ENCODE measurements at regions not wholly inside any gene's neighbourhood (a gene's known extent, or its start where the extent isn't known, plus 50 kb on each side); places are given as distances from the start of the nearest gene placed in this dataset.
"Not testable (repeated sequence)": the region's sequence is repeated elsewhere in the genome, so short reads cannot be mapped to it uniquely, and the experiment has no call there.

DNA sequence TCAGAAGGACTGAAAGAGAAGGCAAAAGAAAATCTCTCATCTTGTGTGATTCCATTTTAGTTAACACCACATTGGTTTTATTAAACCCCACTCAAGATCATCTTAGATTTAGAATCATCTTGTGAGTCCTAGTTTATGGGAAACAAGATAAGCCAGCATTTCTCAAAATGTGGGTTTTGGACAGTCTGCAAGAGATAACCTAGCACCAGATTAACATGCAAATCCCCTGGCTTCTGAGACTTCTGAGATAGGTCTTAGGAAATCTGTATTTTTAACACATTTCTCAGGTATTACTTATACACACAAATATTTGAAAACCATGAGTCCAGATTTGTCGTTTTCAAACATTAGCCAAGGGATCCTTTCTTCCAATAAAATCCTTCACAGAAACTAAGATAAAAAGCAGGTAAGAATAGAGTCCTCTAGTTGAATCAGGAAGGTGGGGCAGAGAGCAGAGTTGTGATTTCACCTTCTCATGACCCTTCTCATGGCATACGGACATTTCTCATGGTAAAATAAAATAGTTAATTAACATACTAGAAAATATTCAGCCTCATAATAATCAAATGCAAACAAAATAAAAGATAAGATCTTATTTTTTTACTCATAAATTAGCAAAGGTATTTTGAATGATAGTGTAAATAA lies 287.2 kb upstream of the FN1 start:
- no peak for DNase-seq (ENCODE audit: low read depth in 2 of 3, low spot score in 1 of 3)

DNA sequence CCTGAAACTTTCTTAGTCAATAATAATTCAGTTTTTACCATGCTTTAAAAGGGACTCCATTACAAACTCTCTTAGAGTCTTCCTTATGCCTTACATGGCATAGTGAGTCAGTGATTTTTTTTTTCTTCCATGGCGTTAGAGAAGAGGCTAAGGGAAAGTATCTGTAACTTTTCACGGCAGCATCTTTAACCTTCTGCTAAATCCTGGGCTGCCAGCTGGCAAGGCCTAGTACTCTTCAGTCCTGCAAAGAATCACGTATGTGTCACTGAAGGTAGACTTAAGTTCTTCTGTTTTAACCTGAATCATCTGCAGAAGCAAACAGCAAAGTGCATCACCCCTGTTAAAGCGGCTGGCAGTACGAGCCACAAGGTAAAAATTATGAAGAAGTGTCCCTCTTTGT lies 286.3 kb upstream of the FN1 start:
- DNase-seq (ENCODE audit: low read depth in 2 of 3, low spot score in 1 of 3) = no peak

DNA sequence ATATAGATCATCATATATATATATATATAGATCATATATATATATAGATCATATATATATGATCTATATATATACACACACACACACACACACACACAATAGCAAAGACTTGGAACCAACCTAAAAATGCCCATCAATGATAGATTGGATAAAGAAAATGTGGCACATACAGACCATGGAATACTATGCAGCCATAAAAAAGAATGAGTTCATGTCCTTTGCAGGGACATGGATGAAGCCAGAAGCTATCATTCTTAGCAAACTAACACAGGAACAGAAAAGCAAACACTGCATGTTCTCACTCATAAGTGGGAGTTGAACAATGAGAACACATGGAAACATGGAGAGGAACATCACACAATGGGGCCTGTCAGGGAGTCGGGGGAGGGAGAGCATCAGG lies 285.6 kb upstream of the FN1 start:
- DNase-seq (ENCODE audit: low read depth in 2 of 3, low spot score in 1 of 3) = not testable (repeated sequence)

DNA sequence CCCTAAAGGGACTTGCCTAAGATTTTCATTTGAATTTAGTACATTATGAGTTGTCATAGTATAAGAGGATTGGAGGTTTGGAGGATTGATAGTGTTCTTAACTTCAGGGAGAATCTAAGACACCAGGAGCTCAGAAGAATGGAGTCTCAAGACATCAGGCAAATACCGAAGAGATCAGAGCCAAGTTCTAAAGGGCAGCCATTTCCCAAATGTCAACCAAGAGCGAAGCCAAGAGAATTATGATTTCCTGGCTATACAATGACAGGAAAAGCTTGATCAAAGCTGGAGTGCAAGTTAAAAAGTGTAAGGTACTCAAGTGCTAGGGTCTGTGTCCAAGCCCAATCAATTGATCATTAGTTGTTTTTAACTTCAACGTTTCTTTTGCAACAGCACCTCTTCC lies 283.0 kb upstream of the FN1 start:
- no peak for DNase-seq (ENCODE audit: low read depth in 2 of 3, low spot score in 1 of 3)

DNA sequence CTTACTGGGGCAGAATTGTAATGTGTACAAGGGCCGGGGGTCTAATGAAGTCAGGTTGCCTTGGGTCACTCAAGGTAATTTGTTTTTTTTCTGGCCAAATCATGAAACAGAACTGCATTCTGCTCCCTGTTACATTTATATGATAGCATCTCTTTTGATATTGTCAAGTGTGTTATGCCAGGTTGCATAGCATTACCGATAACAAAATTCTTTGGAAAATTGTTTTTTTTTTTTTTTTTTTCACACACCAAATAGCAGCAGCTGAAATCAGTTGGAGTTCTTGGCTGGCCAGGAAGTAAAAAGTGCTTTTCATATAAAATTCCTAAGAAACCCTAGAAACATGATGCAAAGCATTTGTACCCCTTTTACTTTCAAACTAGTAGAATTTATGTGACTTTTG lies 282.6 kb upstream of the FN1 start:
- no peak for DNase-seq (ENCODE audit: low read depth in 2 of 3, low spot score in 1 of 3)

DNA sequence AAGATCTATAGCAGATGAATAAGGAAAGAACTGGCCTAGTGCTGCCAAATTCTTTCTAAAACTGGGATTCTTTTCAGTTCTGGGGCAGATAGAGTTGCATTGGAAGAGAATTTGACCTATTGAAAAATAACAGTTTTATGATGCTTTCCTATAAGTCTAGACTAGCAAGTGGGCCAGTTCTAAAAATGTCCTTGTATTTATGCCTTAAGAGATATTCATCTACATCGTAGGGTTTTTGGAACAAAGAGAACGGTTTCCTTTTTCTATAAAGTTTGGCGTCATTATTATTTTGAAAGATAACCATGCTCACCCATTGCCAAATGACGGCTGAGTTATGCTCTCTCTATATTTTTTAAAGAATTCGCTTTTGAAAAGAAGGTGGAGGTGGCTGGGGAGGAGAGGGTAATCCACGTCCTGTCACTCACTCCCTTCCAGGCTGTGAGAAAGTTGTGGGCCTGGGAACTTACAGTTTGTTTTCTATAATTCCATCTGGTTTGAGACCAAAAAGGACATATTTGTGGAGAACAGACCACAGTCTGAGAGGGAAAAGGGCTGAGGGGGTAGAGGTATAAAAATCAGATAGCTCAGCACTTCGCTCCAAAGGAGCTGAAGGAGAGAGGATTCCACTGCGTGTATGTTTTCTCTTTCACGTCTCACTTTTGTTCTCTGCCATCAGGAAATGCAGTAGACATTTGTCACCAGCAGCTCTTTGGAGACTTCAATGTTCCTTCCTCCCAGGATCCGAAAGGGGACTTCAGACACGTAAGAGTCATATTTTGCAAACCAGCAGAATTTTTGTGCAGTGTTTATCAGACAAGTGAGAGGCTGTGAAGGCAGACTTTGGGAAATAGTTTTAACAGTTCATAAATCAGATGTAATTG lies 281.9 kb upstream of the FN1 start:
- DNase-seq (ENCODE audit: low read depth in 2 of 3, low spot score in 1 of 3) = no peak

DNA sequence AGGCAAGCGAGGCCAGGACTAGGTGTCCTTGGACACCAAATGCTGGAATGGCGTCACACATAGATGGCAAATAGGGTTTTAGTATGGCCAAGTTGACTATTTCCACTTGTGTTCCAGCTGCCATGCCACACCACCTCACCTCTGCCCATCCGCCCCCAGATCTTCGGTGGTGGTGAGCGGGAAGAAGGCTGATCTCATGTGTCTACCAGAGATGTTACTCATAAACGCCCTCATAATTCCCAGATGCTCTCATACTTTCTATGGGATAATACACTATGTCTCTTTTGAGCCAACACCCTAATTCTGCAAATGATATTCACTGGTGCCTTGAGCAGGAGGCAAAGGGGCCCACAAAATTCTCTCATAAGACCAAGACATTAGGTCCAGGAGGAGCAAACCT lies 281.1 kb upstream of the FN1 start:
- DNase-seq (ENCODE audit: low read depth in 2 of 3, low spot score in 1 of 3) = no peak

DNA sequence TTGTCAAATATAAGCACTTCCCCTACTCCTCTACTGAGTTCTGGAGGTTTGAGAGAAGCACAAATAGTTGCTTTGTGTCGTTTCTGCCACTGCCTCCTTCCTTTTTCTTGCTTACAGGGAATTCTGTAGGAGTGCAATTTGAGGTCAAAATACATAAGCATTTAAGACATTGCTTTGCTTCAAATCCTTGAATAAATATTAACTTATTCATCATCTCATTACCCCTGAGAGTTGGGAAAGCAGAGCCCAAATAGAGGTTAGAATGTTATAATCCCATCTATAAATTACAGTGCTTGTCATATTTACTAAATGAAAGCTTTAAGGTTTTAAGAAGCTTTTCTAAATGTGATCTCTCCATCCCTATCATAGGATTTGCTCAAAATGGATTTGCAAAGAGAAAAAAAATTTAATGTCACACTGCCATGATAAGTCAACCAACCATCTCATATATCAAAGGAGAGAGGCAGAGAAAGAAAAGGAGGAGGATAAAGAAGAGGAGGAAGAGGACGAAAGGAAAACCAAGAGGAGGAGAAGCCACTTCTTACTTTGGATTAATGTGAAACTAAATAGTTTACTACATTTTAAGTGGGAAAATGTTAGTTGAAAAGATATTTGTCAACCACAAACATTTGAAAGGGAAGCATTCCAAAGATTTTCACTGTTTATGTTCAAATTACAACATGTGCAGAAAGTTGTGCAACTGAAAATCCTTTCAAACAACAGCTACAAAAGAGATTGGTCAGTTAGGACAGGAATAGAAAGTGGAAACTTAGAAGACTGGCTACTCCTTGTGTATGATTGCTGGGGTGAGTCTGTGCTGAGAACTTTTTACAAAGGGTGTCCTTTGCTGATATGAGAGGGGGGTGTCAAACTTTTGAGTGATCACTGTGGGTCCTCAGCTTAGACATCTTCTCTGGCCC lies 277.3 kb upstream of the FN1 start:
- no peak for DNase-seq (ENCODE audit: low read depth in 2 of 3, low spot score in 1 of 3)

DNA sequence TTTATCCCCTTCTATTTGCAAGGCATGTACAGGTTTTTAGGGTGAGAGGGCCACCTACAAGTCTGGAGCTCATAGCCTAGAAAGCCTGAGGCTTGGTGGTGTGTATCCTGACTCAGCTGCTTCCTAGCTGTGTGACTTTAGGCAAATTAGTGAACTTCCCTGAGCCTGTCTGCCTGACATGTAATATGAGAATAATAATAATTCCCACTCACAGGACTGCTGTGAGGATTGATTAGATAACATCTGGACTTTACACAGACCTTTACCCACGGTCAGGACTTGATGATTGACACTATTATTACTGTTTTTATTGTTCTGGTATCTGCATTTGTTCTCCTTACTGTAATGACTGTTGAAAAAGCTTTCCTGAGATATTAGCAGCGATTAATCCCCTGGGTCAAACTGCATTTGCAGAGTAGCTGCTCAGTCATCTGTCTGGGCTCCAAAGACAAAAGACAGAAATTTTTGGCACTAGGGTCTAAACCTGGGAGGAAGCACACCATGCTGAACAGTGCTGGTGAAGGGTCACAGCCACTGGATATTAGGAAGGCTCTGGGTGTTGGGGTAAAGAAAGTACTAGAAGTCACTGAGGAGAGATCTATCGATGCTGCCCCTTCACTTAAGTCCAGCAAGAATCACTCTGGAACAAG lies 276.5 kb upstream of the FN1 start:
- DNase-seq (ENCODE audit: low read depth in 2 of 3, low spot score in 1 of 3) = no peak

DNA sequence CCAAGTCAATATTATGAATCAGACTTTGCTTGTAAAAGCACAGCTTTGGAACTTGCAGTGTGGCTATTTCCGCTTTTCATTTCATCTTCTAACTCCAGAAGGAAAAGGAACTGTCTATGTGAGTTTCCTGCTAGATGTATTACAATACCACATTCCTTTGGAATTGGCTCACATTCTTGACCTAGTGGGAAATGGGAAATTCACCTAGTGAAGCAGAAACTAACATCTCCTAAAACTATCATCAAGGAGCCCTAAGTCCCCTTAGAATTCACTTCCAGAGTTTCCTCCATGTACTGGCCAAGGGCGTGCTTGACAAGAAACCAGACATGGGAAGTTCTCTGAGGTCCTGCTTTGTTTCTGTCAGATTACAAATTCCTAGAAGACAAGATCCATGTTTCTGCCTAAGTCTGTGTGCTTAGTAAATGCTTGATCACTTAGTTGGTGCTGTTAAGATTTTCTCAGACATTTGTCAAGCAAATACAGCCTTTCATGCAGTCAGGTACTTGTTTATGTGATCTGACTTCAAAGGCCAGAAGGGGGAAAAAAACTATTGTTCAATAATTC lies 275.7 kb upstream of the FN1 start:
- no peak for DNase-seq (ENCODE audit: low read depth in 2 of 3, low spot score in 1 of 3)

DNA sequence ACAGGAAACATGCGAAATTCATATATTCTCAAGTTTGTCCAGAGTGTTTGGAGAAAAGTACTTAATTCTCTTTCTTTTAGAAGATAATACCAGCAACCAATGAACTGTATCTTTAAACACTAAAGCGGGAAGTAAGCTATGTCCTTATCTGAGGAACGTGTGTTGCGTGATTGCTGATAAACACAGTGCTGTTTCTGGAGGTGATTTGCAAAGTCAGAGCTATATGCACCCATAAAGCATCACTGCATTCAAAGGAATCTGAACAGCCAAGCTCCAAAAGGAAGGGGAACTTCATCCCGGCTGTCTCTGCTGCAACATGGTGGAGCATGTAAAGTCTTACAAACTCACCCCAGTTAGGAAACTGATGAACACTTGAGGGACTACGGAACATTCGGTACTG lies 271.7 kb upstream of the FN1 start:
- no peak for DNase-seq (ENCODE audit: low read depth in 2 of 3, low spot score in 1 of 3)

DNA sequence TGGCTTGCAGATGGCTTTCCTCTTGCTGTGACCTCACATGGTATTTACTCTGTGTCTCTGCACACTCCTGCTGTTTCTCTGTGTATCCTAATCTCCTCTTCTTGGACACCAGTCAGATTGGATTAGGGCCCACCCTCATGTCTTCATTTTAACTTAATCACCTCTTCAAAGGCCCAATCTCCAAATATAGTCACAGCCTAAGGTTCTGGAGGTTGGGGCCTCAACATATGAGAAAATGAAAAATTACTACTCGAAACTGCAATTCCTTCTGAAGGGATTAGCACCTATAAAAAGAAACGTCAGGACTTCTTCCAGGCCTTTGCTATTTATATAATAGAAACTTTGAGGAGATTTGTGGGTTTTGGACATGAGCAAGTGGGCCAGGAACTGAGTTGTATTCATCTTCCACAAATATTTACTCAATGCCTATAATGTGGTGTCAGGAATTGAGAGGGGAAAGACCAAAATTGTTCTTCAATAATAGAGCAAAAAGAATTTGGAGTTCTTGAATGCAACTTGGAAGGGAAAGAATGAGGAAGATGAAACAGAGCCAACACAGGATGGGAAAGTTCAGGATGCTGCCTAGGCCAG lies 270.0 kb upstream of the FN1 start:
- no peak for DNase-seq (ENCODE audit: low read depth in 2 of 3, low spot score in 1 of 3)

DNA sequence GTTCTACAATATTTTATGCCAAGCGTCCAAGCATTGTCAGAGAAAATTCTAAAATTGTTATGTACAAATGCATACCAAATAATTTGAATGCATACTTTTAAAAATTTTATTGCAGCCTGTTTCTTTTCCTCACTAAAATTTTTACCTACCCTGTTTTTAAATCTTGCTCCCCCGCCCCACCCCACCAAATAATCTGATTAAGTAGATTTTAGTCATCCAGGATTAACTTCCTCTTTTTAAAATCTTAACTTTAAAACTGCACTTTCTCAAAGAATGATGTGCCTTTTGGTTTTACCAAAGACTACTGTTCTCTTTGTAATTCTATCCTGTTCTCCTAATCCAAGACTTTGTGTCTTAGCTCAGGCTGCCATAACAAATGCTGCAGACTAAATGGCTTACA lies 269.4 kb upstream of the FN1 start:
- no peak for DNase-seq (ENCODE audit: low read depth in 2 of 3, low spot score in 1 of 3)

DNA sequence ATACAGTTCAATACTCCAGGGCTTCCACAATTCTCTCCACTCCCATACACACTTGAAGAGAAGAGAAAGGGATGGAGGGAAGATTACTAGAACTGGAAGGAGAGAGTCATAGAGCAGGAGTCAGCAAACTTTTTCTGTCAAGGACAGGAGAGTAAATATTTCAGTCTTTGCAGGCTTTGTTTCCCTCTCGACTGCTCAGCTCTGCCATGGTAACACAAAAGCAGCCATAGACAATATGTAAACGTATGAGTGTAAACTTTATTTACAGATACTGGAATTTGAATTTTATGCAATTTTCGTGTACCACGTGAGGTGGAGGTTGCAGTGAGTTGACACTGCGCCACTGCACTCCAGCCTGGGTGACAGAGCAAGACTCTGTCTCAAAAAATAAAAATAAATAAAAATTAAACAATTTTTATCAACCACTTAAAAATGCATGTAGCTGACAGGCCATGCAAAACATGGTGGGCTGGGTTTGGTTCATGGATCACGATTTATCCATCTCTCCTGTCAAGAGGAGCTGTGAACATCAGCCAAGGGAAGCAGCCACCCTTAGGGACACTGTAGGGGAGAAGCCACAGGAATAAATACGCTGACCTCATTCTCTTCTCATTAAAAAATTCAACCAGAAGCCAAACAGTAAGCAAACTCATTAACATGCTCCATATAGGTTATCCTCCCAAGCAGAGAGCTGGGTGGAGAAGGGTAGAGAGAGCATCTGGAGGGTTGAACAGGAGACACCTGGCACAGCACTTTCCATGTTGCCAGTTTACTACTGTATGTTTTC lies 266.4 kb upstream of the FN1 start:
- no peak for DNase-seq (ENCODE audit: low read depth in 2 of 3, low spot score in 1 of 3)

DNA sequence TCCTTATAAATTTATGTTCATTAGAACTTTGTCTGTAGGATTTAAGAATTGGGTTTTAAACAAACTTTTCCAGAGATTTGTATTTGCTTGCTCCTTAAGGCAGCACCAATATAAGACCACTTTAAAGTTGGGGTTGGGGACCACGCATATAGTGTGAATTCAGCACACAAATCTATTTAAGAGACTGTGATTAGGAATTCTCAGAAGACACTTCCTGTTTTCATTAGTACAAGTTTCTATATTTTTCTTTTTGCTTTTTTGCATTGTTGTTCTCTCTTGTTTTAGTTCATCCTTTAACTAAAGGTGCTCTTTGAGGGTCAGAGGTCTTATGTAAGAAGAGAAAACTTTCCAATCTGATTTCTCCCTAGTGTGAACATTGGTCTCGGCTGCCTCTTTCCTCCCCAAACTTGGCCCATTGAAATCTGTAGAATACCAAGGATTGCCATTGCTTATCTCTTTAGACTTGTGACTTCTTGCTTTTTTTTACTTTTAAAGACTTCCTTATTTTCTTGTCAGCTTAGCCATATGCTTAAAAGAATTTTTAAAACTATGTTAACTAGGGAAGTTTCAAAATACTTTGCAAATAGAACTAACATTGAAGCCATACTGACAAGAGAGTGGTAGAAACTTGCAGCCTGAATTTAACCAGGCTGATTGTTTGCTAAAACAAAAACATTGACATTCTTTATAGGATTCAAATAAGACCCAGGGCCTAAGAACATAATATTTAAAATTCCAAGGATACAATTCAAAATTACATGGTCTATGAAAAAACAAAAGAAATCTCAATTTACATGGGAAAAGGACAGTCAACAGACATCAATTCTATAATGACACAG lies 264.1 kb upstream of the FN1 start:
- DNase-seq (ENCODE audit: low read depth in 2 of 3, low spot score in 1 of 3) = no peak

DNA sequence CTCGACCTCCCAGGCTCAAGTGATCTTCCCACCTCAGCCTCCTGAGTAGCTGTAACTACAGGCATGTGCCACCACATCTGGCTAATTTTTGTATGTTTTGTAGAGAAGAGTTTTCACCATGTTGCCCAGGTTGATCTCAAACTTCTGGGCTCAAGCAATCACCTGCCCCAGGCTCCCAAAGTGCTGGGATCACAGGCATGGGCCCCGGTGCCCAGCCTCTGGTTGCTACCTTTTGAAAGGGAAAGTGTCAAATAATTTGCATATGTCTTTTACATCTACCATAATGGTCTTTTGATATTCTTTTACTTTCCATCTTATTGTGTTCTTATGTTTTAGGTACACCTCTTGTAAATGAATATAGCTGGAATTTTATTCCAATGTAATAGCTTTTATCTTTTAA lies 263.1 kb upstream of the FN1 start:
- DNase-seq (ENCODE audit: low read depth in 2 of 3, low spot score in 1 of 3) = no peak

DNA sequence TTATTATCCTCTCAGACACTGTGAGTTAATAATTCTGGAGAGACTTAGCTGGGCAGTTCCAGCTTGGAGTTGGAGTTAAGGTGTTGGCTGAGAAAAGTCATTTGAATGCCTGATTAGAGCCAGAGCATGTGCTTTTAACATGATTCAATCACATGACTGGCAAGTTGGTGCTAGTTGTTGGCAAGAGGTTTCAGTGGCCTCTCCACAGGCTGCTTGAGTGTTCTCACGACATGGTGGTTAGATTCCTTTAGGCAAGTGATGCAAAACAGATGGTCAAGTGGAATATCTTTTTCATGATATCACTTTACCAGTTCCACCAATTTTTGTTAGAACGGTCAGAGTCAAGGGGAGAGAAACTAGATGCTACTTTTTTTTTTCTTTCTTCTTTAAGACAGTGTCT lies 262.7 kb upstream of the FN1 start:
- DNase-seq (ENCODE audit: low read depth in 2 of 3, low spot score in 1 of 3) = no peak

DNA sequence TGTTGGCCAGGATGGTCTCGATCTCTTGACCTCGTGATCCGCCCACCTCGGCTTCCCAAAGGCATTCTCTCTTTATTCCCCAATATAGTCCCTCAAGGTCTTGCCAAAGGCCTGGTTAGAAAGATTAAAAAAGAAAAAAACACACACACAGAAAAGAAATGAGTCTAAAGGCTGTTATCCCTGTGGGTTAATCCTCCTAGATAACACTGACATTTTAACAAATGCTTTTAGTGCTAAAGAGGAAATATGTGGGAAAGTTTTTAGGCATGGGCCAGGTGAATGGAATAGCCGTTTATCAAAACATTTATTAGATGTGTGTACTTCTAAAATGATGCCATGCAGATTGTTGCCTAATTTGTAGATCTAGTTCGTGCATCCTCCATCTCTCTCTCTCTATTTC lies 261.6 kb upstream of the FN1 start:
- no peak for DNase-seq (ENCODE audit: low read depth in 2 of 3, low spot score in 1 of 3)

DNA sequence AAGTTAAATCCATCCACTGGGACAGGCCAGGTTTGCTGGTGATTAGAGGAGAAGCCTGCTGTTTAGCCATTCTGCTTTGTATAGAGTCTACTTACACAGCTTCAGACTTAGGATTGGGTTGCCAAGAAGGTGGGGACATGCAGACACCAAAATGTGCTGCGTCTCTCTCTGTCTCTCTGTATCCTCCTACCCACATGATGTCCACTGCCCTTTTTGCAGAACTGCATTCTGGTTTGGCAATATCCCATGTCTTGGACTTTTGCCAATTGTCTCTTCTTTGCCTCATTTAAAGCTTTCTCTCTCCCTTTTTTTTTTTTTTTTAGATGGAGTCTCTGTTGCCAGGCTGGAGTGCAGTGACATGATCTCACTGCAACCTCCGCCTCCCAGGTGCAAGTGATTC lies 261.1 kb upstream of the FN1 start:
- no peak for DNase-seq (ENCODE audit: low read depth in 2 of 3, low spot score in 1 of 3)

Data from stimulated activated CD4-positive, alpha-beta T cell treated with anti-CD3 and anti-CD28 coated beads, Interleukin-12 subunit alpha, Interleukin-12 subunit beta, amount 100 ng/mL, for 48 hours (primary cell).